Fibroblast of lung (primary cell): ENCODE measurements at regions not wholly inside any gene's neighbourhood (a gene's known extent, or its start where the extent isn't known, plus 50 kb on each side); places are given as distances from the start of the nearest gene placed in this dataset.

ENCODE experiments used
- DNase-seq, 2 donors: peaks; one replicate each; pipeline versions ENCODE4 v3.0.0 to v3.0.0-alpha.2; 2010; ENCODE audit warnings: low read depth in 2 of 2
- H2AFZ ChIP-seq: 2 replicates; pipeline ENCODE4 v1.5.1; 2012; ENCODE audit warnings: low read length, control low read depth, inconsistent platforms
- H3K27ac ChIP-seq: 2 replicates; pipeline ENCODE4 v1.5.1; 2011; ENCODE audit warnings: low read length, control low read depth; ENCODE audit not compliant: insufficient read depth
- H3K27me3 ChIP-seq: 2 replicates; pipeline ENCODE4 v1.5.1; 2011; ENCODE audit warnings: mild to moderate bottlenecking, low read length; ENCODE audit not compliant: control insufficient read depth, insufficient read depth
- H3K36me3 ChIP-seq: 2 replicates; pipeline ENCODE4 v1.5.1; 2011; ENCODE audit warnings: low read length; ENCODE audit not compliant: control insufficient read depth, insufficient read depth
- H3K4me1 ChIP-seq: 2 replicates; pipeline ENCODE4 v1.5.1; 2011; ENCODE audit warnings: low read length; ENCODE audit not compliant: control insufficient read depth, insufficient read depth; ENCODE audit errors: extremely low read depth
- H3K4me2 ChIP-seq: 2 replicates; pipeline ENCODE4 v1.5.1; 2011; ENCODE audit warnings: low read length, control low read depth; ENCODE audit not compliant: insufficient read depth; ENCODE audit errors: extremely low read depth
- H3K4me3 ChIP-seq, 4 experiments: fragments of 200-600 bp in 1 of 4; sonication (generic) in 1 of 4; replicated peaks in 1 of 4; 2 replicates each; pipeline ENCODE4 v1.5.1; 2011 to 2016; ENCODE audit warnings: low read length in 4 of 4, low read depth in 3 of 4, mild to moderate bottlenecking in 3 of 4, control low read depth in 2 of 4, inconsistent platforms in 1 of 4, mixed read lengths in 1 of 4; ENCODE audit not compliant: insufficient read depth in 1 of 4; ENCODE audit errors: control extremely low read depth in 1 of 4
- H3K79me2 ChIP-seq: 2 replicates; pipeline ENCODE4 v1.5.1; 2012; ENCODE audit warnings: mild to moderate bottlenecking, low read length, inconsistent platforms; ENCODE audit not compliant: control insufficient read depth, insufficient read depth
- H3K9ac ChIP-seq: 2 replicates; pipeline ENCODE4 v1.5.1; 2011; ENCODE audit warnings: mild to moderate bottlenecking, low read length, control low read depth; ENCODE audit not compliant: insufficient read depth
- H3K9me3 ChIP-seq: 2 replicates; pipeline ENCODE4 v1.5.1; 2012; ENCODE audit warnings: low read depth, low read length; ENCODE audit not compliant: control insufficient read depth, insufficient read depth
- H4K20me1 ChIP-seq: 2 replicates; pipeline ENCODE4 v1.5.1; 2011; ENCODE audit warnings: low read length; ENCODE audit not compliant: control insufficient read depth, insufficient read depth; ENCODE audit errors: extremely low read depth
- CTCF ChIP-seq, 2 donors: IDR thresholded peaks in 1 of 2; conservative IDR thresholded peaks in 1 of 2; 1 replicate in 1 of 2; 2 replicates in 1 of 2; pipeline ENCODE4 v1.5.1; 2011 to 2012; ENCODE audit warnings: low read length in 2 of 2, control low read depth in 1 of 2, inconsistent platforms in 1 of 2, low read depth in 1 of 2, mild to moderate bottlenecking in 1 of 2
- EZH2 ChIP-seq: IDR thresholded peaks from 2 replicates; pipeline ENCODE4 v1.5.1; 2012; ENCODE audit warnings: low read length, control low read depth, mild to moderate bottlenecking; ENCODE audit errors: missing control alignments

DNA sequence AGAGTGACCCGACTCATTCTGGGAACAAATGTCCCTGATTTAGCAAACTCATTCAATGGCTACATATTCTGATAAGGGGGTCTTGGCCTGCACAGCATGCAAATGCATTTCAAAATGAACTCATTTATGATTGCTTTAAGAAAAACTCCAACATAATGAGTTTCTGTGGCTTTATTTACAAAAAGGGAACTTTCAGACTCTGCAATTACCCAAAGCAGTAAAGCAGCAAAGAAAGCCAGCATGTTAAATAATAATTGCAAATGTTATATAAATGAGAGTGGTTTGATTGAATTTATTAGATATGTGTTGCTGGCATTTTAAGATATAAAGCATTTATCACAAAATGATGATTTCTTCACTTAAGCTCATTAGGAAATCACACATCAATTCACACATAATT is 295.7 kb downstream of the FBXW7 start:
- Histone ChIP-seq H3K79me2 (no peaks in the 10 kb centered on the region), H3K4me2 (no peak overlapping the region), H4K20me1 (no peaks in the 10 kb centered on the region), H2AFZ (no peak overlapping the region), H3K9ac (no peak overlapping the region), H3K4me3 (no peak overlapping the region), H3K9me3 (no peaks in the 10 kb centered on the region), H3K4me1 (no peaks in the 10 kb centered on the region), H3K27me3 (no peaks in the 10 kb centered on the region), H3K27ac (no peak overlapping the region), H3K36me3 (no peaks in the 10 kb centered on the region)
- DNase-seq = no peak
- TF ChIP-seq CTCF (conservative IDR thresholded peaks at IDR 0.05 in 1 of 2, IDR thresholded peaks at IDR 0.05 in 1 of 2; ENCODE audit: low read depth in 1 of 2, low read length in 2 of 2) = no peak
- no peak for TF ChIP-seq EZH2

GRCh38 chr4:152239216-152239615 is 296.7 kb downstream of the FBXW7 start:
- Histone ChIP-seq H3K4me2 (no peak overlapping the region), H3K4me3 (no peak overlapping the region), H3K27ac (no peak overlapping the region), H3K79me2 (no peaks in the 10 kb centered on the region), H2AFZ (no peak overlapping the region), H3K36me3 (no peaks in the 10 kb centered on the region), H3K9me3 (no peaks in the 10 kb centered on the region), H3K9ac (no peak overlapping the region), H3K4me1 (no peaks in the 10 kb centered on the region), H3K27me3 (no peaks in the 10 kb centered on the region), H4K20me1 (no peaks in the 10 kb centered on the region)
- TF ChIP-seq CTCF (conservative IDR thresholded peaks at IDR 0.05 in 1 of 2, IDR thresholded peaks at IDR 0.05 in 1 of 2; ENCODE audit: low read depth in 1 of 2, low read length in 2 of 2) (no peak), EZH2 (no peak)
- no peak for DNase-seq

DNA sequence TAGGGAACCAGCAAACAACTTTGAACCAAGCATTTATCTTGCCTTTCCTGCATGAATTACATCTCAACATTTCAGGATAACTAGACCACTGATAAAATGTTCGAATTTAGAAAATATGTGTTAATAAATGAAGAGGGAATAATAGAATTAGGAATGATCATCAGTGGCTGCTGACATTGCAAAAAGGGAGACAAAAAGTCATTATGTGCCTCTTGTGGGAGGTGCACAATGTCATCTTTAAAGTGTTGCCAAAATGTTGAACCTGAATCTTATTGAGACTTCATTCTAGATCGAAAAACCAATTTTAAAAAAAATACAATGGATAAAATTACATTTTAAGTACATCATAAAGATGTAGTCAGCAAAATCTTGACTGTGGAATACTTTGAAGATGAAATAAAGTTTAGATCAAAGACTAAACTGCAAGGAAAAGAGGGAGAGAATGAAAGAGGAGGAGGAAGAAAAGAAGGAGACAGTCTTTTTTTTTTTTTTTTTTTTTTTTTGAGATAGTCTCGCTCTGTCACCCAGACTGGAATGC is 299.3 kb downstream of the FBXW7 start:
- Histone ChIP-seq H3K27ac (no peak overlapping the region), H3K79me2 (no peaks in the 10 kb centered on the region), H3K9me3 (no peaks in the 10 kb centered on the region), H2AFZ (no peak overlapping the region), H3K36me3 (no peaks in the 10 kb centered on the region), H3K4me1 (no peaks in the 10 kb centered on the region), H4K20me1 (no peaks in the 10 kb centered on the region), H3K4me3 (no peak overlapping the region), H3K9ac (no peak overlapping the region), H3K4me2 (no peak overlapping the region), H3K27me3 (no peaks in the 10 kb centered on the region)
- TF ChIP-seq CTCF (conservative IDR thresholded peaks at IDR 0.05 in 1 of 2, IDR thresholded peaks at IDR 0.05 in 1 of 2; ENCODE audit: low read depth in 1 of 2, low read length in 2 of 2) = no peak
- TF ChIP-seq EZH2 = no peak
- no peak for DNase-seq
